ENCODE measurements at regions not wholly inside any gene's neighbourhood (a gene's known extent, or its start where the extent isn't known, plus 50 kb on each side); places are given as distances from the start of the nearest gene placed in this dataset.

- no peak for ATAC-seq (ENCODE audit: insufficient read depth, low FRiP score)
- WGBS, 2 donors = 48 to 54% methylated on average over 8 of the region's 8 CpGs
- Histone ChIP-seq H3K9me3 (ENCODE audit: control insufficient read depth in 4 of 4, insufficient read depth in 3 of 4, low read length in 3 of 4) (peaks cover 0 to 9% (median 0%) of the 10 kb centered on the region in 4 donors), H3K4me1 (ENCODE audit: control insufficient read depth in 5 of 5, insufficient read depth in 5 of 5, low read length in 5 of 5) (no peaks in the 10 kb centered on the region), H3K27ac (ENCODE audit: low read depth in 1 of 2, low read length in 1 of 2) (no peak overlapping the region), H3K4me3 (no peak overlapping the region), H3K36me3 (ENCODE audit: control insufficient read depth in 4 of 4, insufficient read depth in 4 of 4, low read length in 4 of 4) (no peaks in the 10 kb centered on the region), H3K9ac (ENCODE audit: insufficient read depth in 1 of 2, low read length in 2 of 2) (no peak overlapping the region), H3K27me3 (ENCODE audit: control insufficient read depth in 3 of 3, insufficient read depth in 3 of 3, low read length in 2 of 3) (peaks cover 0 to 2% (median 0%) of the 10 kb centered on the region in 3 donors)
- no peak for TF ChIP-seq CTCF (IDR thresholded peaks at IDR 0.05; ENCODE audit: control extremely low read depth, extremely low read depth)
- DNase-seq = no peak
Observed at GRCh38 chr12:107385509-107385908, 292.2 kb upstream of the CRY1 start.

GRCh38 chr12:107386569-107386968 lies 293.2 kb upstream of the CRY1 start:
- H3K36me3 ChIP-seq (ENCODE audit: control insufficient read depth in 4 of 4, insufficient read depth in 4 of 4, low read length in 4 of 4) = no peaks in the 10 kb centered on the region
- peaks cover 0 to under 1% (median 0%) of the 10 kb centered on the region in 3 donors for H3K27me3 ChIP-seq (ENCODE audit: control insufficient read depth in 3 of 3, insufficient read depth in 3 of 3, low read length in 2 of 3)
- no peak overlapping the region for H3K4me3 ChIP-seq
- peaks cover 0 to 9% (median 0%) of the 10 kb centered on the region in 4 donors for H3K9me3 ChIP-seq (ENCODE audit: control insufficient read depth in 4 of 4, insufficient read depth in 3 of 4, low read length in 3 of 4)
- ATAC-seq (ENCODE audit: insufficient read depth, low FRiP score) (no peak), DNase-seq (no peak)
- H3K4me1 ChIP-seq (ENCODE audit: control insufficient read depth in 5 of 5, insufficient read depth in 5 of 5, low read length in 5 of 5) = no peaks in the 10 kb centered on the region
- H3K9ac ChIP-seq (ENCODE audit: insufficient read depth in 1 of 2, low read length in 2 of 2) = no peak overlapping the region
- H3K27ac ChIP-seq (ENCODE audit: low read depth in 1 of 2, low read length in 1 of 2) = no peak overlapping the region
- 83 to 88% methylated on average over 4 of the region's 4 CpGs for WGBS, 2 donors
- TF ChIP-seq CTCF (IDR thresholded peaks at IDR 0.05; ENCODE audit: control extremely low read depth, extremely low read depth) = no peak

- Histone ChIP-seq H3K9ac (ENCODE audit: insufficient read depth in 1 of 2, low read length in 2 of 2) (no peak overlapping the region), H3K27me3 (ENCODE audit: control insufficient read depth in 3 of 3, insufficient read depth in 3 of 3, low read length in 2 of 3) (no peaks in the 10 kb centered on the region), H3K9me3 (ENCODE audit: control insufficient read depth in 4 of 4, insufficient read depth in 3 of 4, low read length in 3 of 4) (peaks cover 0 to 9% (median 0%) of the 10 kb centered on the region in 4 donors), H3K27ac (ENCODE audit: low read depth in 1 of 2, low read length in 1 of 2) (no peak overlapping the region), H3K4me3 (no peak overlapping the region), H3K36me3 (ENCODE audit: control insufficient read depth in 4 of 4, insufficient read depth in 4 of 4, low read length in 4 of 4) (no peaks in the 10 kb centered on the region), H3K4me1 (ENCODE audit: control insufficient read depth in 5 of 5, insufficient read depth in 5 of 5, low read length in 5 of 5) (no peaks in the 10 kb centered on the region)
- WGBS, 2 donors = 85 to 100% methylated on average over 1 of the region's 1 CpG
- no peak for DNase-seq
- ATAC-seq (ENCODE audit: insufficient read depth, low FRiP score) = no peak
- TF ChIP-seq CTCF (IDR thresholded peaks at IDR 0.05; ENCODE audit: control extremely low read depth, extremely low read depth) = no peak
Observed at GRCh38 chr12:107388263-107388662, 294.9 kb upstream of the CRY1 start.

GRCh38 chr12:107390414-107390813 lies 295.2 kb upstream of the PWP1 start:
- 66 to 77% methylated on average over 2 of the region's 2 CpGs for whole genome bisulfite sequencing, 2 donors
- no peak overlapping the region for H3K9ac ChIP-seq (ENCODE audit: insufficient read depth in 1 of 2, low read length in 2 of 2)
- no peak overlapping the region for H3K4me3 ChIP-seq
- no peaks in the 10 kb centered on the region for H3K27me3 ChIP-seq (ENCODE audit: control insufficient read depth in 3 of 3, insufficient read depth in 3 of 3, low read length in 2 of 3)
- H3K4me1 ChIP-seq (ENCODE audit: control insufficient read depth in 5 of 5, insufficient read depth in 5 of 5, low read length in 5 of 5) = no peaks in the 10 kb centered on the region
- no peak for DNase-seq
- peaks cover 0 to 9% (median 0%) of the 10 kb centered on the region in 4 donors for H3K9me3 ChIP-seq (ENCODE audit: control insufficient read depth in 4 of 4, insufficient read depth in 3 of 4, low read length in 3 of 4)
- H3K36me3 ChIP-seq (ENCODE audit: control insufficient read depth in 4 of 4, insufficient read depth in 4 of 4, low read length in 4 of 4) = no peaks in the 10 kb centered on the region
- H3K27ac ChIP-seq (ENCODE audit: low read depth in 1 of 2, low read length in 1 of 2) = no peak overlapping the region
- ATAC-seq (ENCODE audit: insufficient read depth, low FRiP score) = no peak
- TF ChIP-seq CTCF (IDR thresholded peaks at IDR 0.05; ENCODE audit: control extremely low read depth, extremely low read depth) = no peak

Measured in lung (tissue), 11 donors.